ENCODE measurements at regions not wholly inside any gene's neighbourhood (a gene's known extent, or its start where the extent isn't known, plus 50 kb on each side); places are given as distances from the start of the nearest gene placed in this dataset.
"Not testable (repeated sequence)": the region's sequence is repeated elsewhere in the genome, so short reads cannot be mapped to it uniquely, and the experiment has no call there.

GRCh38 chr2:7655629-7656028, 738.4 kb downstream of the RNF144A start:
- DNase-seq: no peak

GRCh38 chr2:7657526-7657925, 740.3 kb downstream of the RNF144A start:
- DNase-seq: not testable (repeated sequence)

DNA sequence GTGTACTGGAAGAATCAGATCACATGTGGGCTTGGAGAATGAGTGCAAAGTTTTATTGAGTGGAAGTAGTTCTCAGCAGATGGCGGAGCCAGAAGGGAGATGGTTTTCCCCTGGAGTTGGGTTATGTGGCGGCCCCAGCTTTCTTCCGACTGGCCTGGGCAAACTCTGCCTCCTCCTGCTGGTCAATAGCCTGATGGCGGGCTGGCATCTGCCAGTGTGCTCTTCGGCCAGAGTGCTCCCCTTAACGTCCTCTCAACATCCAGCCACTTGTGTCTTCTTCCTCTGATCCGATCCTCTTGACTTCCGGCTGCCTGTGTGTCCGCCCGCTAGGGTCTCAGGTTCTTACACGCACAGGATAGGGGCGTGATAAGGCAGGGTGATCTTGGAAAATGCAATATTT, 741.3 kb downstream of the RNF144A start:
- DNase-seq: no peak

GRCh38 chr2:7660816-7661215, 743.6 kb downstream of the RNF144A start:
- DNase-seq: no peak

GRCh38 chr2:7661502-7661901, 744.3 kb downstream of the RNF144A start:
- DNase-seq: no peak

DNA sequence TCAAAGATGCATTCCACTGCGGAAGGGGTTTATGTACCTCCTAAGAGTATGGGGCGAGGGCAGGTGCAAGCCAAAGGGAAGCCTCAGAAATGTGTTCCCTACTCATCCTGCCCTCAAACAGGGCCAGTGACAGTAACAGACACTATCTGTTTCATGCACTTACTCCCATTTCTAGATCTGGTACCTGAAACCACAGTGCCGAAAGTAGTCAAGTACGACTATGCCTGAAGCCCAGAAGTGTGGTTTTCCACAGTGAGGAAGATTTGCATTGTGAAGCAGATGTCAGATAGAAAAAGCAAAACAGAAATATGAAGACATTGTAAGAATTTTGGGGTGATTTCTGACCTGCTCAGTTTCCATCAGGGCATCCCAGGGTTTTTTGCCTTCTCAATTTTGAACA, 748.7 kb downstream of the RNF144A start:
- no peak for DNase-seq

DNA sequence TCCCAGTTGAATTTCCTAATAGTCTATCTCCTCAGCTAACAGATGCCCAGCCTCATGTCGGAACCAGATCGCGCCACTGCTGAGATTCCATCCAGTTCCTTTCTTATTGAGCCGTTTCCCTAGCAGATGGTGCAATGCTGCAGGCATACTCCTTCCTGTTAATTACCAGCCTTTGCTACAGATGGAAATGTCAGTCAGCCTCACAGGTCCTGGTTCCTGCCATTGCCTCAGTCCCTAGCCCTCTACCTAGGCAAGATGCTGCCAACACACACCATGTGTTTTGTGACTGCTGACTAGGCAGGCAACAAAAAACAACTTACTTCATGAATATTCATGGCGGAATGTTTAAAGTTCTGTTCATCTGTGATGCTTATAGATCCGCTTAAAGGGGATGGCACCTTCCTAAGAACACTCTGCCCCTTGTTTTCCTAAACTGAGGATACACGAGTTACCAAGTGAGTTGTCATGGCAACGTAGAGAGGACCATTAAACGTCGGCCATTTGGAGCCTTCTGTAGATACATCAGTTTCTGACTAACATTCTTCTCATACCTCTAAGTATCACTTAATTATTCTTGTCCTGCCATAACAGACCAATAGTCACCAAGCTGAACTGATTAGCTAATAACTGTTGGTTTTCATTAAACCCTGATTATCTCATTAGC, 749.5 kb downstream of the RNF144A start:
- DNase-seq: no peak

- no peak for DNase-seq
These were observed 750.1 kb downstream of the RNF144A start for GRCh38 chr2:7667260-7667757.

GRCh38 chr2:7670905-7671641, 753.9 kb downstream of the RNF144A start:
- DNase-seq: no peak

DNA sequence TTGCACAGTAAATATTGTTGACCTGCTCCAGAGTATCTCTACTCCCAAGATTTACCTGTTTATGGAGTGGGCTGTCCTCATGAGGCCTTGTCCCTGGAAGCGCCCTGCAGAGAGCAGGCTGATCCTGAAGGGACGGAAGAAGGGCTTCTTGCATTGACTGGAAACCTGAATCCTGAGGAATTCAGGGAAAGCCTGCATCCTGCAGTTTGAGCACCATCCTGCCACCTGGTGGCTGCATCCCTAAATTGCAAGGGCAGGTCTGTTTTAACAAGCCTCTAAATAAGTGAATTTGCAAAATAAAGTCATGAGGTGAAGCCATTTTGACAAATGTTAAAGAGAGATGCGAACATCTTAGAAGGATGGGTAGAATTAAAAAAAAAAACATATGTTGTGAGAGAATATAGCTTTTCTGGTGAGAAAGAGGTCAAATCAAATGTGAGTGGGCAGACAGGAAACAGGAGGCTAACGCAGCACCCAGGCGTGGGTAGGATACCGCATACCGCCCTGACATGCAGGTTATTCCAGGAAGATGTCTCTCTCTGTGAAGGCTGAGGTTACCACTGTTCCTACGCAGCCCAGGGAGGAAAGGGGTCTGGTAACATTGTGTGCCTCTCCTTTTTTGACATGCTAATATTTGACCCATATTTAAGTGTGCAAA, 754.9 kb downstream of the RNF144A start:
- DNase-seq: peak; percentile 59

DNA sequence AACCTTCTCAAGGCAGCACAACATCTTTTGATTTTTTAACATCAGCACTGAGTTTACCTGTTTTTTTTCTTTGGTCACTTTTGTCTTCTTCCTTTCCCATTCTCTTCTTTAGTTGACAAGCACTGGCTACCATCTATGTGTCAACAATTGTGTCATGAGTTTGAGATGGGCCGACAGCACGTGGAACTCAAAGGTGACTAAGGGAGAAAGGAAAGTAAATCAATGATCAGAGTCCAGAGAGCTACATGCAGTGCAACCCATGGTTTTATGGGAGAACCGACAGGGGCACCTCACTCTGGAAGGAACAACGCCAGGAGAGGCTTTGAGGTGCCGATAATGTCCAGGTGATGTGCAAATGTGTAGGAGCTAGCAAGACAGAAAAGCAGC, 755.5 kb downstream of the RNF144A start:
- DNase-seq: no peak

- no peak for DNase-seq
These were observed 755.9 kb downstream of the RNF144A start for GRCh38 chr2:7673101-7673500.

DNA sequence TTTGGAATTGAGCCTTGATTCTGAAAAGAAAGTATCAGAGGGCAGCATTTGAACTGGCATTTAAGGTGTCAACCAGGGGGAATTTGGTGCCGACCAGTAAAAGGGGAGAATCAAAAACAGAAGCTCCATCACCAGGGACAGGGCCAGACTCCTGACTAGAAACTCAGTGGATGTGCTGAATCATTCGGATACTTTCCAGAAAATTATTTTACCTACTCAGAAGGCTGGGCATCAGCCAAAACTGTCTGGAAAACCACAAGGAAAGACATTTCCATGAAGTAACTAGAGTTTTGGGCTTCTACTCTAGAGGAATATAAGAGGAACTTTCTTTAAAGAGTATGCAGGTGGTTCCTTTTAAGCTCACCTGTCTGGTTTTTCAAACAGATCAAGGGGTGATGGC, 756.6 kb downstream of the RNF144A start:
- no peak for DNase-seq

DNA sequence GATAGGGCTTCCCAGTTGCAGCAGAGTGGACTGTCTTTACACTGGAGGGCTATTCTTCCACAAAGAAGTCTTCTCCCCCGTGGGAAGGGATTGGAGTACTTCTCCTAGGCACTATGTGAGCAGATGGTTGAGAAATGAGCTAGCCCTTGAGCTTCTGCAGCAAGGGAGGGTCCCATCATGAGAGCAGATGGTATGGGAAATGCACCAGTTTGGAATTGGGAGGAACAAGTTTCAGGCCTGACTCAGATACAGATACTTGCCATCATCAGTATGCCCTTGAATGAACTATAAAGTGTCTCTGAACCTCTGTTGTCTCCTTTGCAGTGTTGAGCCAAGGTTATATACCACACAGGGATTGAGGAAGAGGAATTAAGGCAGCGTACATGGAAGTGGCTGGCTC, 757.4 kb downstream of the RNF144A start:
- no peak for DNase-seq

- DNase-seq: no peak
These were observed 759.5 kb downstream of the RNF144A start for GRCh38 chr2:7676714-7677113.

DNA sequence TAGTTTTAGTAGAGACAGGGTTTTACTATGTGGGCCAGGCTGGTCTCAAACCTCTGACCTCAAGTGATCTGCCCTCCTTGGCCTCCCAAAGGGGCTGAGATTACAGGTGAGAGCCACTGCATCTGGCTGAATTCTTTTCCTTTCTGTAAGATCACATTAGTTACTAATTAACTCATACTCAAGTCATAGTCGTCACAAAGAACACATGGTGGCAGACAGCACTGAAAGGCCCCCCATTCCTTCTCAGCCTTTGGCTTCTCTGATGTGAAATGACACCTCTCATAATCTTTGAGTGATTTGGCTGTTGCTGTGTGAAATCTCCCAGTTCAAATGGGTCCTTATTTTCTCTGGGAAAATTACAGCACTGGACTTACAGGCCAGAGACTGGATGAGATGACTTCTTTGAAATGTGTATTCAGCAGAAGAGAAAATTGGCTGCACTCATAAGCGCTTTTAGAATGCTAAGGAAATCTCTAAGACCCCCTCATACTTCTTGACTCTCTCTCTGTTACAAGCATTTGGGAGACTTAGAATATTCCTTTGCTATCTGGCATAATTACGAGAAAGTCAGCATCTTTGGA, 764.8 kb downstream of the RNF144A start:
- DNase-seq: no peak

DNA sequence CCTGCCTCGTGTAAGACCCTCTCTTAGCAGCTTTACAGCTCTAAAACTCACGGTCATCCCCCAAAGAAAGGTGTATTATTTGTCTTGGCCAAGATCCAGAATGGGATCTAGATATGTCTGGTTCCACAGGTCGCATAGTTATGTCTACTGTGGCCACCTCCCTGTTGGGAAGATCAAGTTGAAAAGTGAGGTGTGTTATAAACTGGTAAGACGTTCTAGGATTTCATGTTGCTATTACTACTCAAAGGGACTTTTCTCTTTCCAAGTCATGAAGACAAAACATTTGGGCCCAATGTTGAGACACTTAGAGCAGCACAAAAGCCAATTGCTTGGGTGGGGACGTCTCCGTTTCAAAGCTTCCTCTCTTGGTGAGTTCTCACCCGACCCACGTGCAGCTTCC, 766.0 kb downstream of the RNF144A start:
- DNase-seq: no peak

DNA sequence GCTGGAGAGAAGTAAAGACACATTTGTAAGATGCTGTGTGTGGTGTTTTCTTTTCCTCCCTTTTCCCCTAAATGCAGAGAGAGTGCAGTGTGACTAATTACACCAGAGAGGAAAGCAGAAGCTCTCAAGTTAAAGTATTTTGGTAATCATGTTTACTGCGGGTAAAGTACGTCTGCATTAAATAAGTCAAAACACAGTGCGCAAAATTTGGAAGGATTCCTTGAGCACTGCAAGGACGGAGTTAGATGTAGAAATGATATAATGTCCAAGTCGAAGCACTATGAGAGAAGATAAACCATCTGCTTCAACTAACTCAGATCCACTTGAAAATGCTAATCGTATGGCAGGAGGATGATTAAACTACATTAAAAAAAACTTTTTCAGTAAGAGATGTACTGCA, 766.5 kb downstream of the RNF144A start:
- no peak for DNase-seq

DNA sequence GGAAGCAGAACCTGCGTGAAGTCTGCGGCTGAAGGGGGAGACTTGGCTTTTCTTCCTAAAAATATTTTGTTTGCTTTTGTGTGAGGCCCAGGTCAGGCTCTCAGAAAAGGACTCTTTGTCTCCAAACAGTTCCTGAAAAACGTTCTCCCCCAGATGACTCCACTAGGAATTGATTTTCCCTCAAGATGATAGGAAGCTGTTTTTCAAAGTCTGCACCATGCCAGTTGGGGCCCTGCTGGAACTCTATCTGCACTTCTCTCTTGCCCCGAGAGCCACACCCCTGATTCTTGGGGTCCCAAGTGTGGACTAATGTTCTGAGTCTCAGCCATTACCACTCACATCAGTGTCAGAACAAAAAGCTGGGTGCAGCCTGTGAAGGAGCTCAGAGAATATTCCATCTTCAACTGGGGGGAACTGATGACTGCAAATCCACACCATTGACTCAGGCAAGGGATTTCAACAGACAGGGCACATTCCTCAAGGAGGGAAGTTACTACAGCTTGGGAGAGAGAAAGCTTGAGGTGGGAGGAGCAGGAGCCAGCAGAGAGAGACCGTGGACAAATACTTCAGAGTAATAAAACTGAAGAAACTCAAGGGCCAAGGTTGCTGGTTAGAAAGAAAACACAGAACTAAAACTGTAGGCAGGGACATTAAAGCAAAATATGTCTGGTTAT, 768.3 kb downstream of the RNF144A start:
- no peak for DNase-seq

- DNase-seq: no peak
These were observed 768.8 kb downstream of the RNF144A start for GRCh38 chr2:7686016-7686385.

- no peak for DNase-seq
These were observed 774.9 kb downstream of the RNF144A start for GRCh38 chr2:7691961-7692656.

- peak; percentile 31 for DNase-seq
These were observed 775.5 kb downstream of the RNF144A start for GRCh38 chr2:7692657-7693161.
